ENCODE measurements at regions not wholly inside any gene's neighbourhood (a gene's known extent, or its start where the extent isn't known, plus 50 kb on each side); places are given as distances from the start of the nearest gene placed in this dataset.

DNA sequence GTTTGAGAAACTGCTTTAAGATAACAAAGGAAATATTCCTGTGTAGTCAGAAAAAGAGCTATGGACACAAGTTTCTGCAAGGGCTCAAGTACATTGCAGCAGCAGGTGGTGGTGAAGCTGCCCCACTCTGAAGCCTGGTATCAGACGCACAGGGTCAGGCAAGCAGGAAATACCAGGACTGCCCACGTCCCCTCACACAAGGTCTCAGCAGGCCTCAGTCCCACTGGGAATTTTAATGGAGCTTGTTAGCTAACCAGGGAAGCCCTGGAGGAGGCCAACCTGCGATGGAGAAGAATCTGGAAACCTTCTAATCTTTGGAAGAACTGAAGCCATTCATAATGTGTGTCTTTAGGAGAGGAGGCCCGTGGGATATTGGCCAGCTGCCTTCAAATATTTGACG is 168.3 kb downstream of the UXS1 start:
- no peak overlapping the region for H3K4me3 ChIP-seq (ENCODE audit: low read depth, low read length)
- H3K4me1 ChIP-seq (ENCODE audit: control insufficient read depth, insufficient read depth, low read length) = no peaks in the 10 kb centered on the region
- no peak overlapping the region for H3K27ac ChIP-seq (ENCODE audit: low read depth, low read length)
- H3K9ac ChIP-seq (ENCODE audit: low read depth, low read length) = no peak overlapping the region
- no peaks in the 10 kb centered on the region for H3K9me3 ChIP-seq (ENCODE audit: control insufficient read depth, insufficient read depth, low read length)
- H3K36me3 ChIP-seq (ENCODE audit: control insufficient read depth, insufficient read depth, low read length) = no peaks in the 10 kb centered on the region
- no peaks in the 10 kb centered on the region for H3K27me3 ChIP-seq (ENCODE audit: control insufficient read depth, insufficient read depth, low read length)

DNA sequence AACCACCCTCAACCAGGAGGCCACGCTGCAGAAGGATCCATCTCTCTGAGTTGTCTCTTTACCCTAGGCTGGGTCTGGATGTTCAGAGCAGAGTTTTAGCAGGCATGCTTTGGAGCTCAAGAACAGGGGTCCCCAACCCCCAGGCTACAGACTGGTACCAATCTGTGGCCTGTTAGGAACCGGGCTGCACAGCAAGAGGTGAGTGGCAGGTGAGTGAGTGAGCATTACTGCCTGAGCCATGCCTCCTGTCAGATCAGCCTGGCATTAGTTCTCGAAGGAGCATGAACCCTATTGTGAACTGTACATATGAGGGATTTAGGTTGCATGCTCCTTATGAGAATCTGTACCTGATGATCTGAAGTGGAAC is 172.5 kb downstream of the UXS1 start:
- Histone ChIP-seq H3K9me3 (ENCODE audit: control insufficient read depth, insufficient read depth, low read length) (no peaks in the 10 kb centered on the region), H3K4me3 (ENCODE audit: low read depth, low read length) (no peak overlapping the region), H3K27me3 (ENCODE audit: control insufficient read depth, insufficient read depth, low read length) (no peaks in the 10 kb centered on the region), H3K36me3 (ENCODE audit: control insufficient read depth, insufficient read depth, low read length) (no peaks in the 10 kb centered on the region), H3K27ac (ENCODE audit: low read depth, low read length) (no peak overlapping the region), H3K4me1 (ENCODE audit: control insufficient read depth, insufficient read depth, low read length) (no peaks in the 10 kb centered on the region), H3K9ac (ENCODE audit: low read depth, low read length) (no peak overlapping the region)

GRCh38 chr2:106020821-106021661 is 173.1 kb downstream of the UXS1 start:
- Histone ChIP-seq H3K36me3 (ENCODE audit: control insufficient read depth, insufficient read depth, low read length) (no peaks in the 10 kb centered on the region), H3K4me1 (ENCODE audit: control insufficient read depth, insufficient read depth, low read length) (no peaks in the 10 kb centered on the region), H3K9me3 (ENCODE audit: control insufficient read depth, insufficient read depth, low read length) (no peaks in the 10 kb centered on the region), H3K27me3 (ENCODE audit: control insufficient read depth, insufficient read depth, low read length) (no peaks in the 10 kb centered on the region), H3K27ac (ENCODE audit: low read depth, low read length) (no peak overlapping the region), H3K4me3 (ENCODE audit: low read depth, low read length) (no peak overlapping the region), H3K9ac (ENCODE audit: low read depth, low read length) (no peak overlapping the region)

- H3K9me3 ChIP-seq (ENCODE audit: control insufficient read depth, insufficient read depth, low read length) = no peaks in the 10 kb centered on the region
- H3K36me3 ChIP-seq (ENCODE audit: control insufficient read depth, insufficient read depth, low read length) = no peaks in the 10 kb centered on the region
- no peak overlapping the region for H3K4me3 ChIP-seq (ENCODE audit: low read depth, low read length)
- H3K4me1 ChIP-seq (ENCODE audit: control insufficient read depth, insufficient read depth, low read length) = no peaks in the 10 kb centered on the region
- no peak overlapping the region for H3K9ac ChIP-seq (ENCODE audit: low read depth, low read length)
- H3K27me3 ChIP-seq (ENCODE audit: control insufficient read depth, insufficient read depth, low read length) = no peaks in the 10 kb centered on the region
- no peak overlapping the region for H3K27ac ChIP-seq (ENCODE audit: low read depth, low read length)
These were observed 174.1 kb downstream of the UXS1 start for GRCh38 chr2:106020032-106020431.

GRCh38 chr2:106018141-106018540 is 176.0 kb downstream of the UXS1 start:
- H3K9ac ChIP-seq (ENCODE audit: low read depth, low read length) = no peak overlapping the region
- H3K4me3 ChIP-seq (ENCODE audit: low read depth, low read length) = no peak overlapping the region
- H3K27ac ChIP-seq (ENCODE audit: low read depth, low read length) = no peak overlapping the region
- no peaks in the 10 kb centered on the region for H3K4me1 ChIP-seq (ENCODE audit: control insufficient read depth, insufficient read depth, low read length)
- H3K9me3 ChIP-seq (ENCODE audit: control insufficient read depth, insufficient read depth, low read length) = no peaks in the 10 kb centered on the region
- no peaks in the 10 kb centered on the region for H3K36me3 ChIP-seq (ENCODE audit: control insufficient read depth, insufficient read depth, low read length)
- no peaks in the 10 kb centered on the region for H3K27me3 ChIP-seq (ENCODE audit: control insufficient read depth, insufficient read depth, low read length)

- no peak overlapping the region for H3K4me3 ChIP-seq (ENCODE audit: low read depth, low read length)
These were observed 181.3 kb downstream of the UXS1 start for GRCh38 chr2:106012591-106013347.

GRCh38 chr2:106012001-106012590 is 182.0 kb downstream of the UXS1 start:
- no peak overlapping the region; the same call in 1 of the 2 replicates for H3K4me3 ChIP-seq (ENCODE audit: low read depth, low read length)
- H3K27me3 ChIP-seq (ENCODE audit: control insufficient read depth, insufficient read depth, low read length) = no peaks in the 10 kb centered on the region
- peaks cover 23% of the 10 kb centered on the region for H3K9me3 ChIP-seq (ENCODE audit: control insufficient read depth, insufficient read depth, low read length)
- H3K27ac ChIP-seq (ENCODE audit: low read depth, low read length) = peak overlapping the region; percentile 69
- H3K36me3 ChIP-seq (ENCODE audit: control insufficient read depth, insufficient read depth, low read length) = no peaks in the 10 kb centered on the region
- peaks cover 16% of the 10 kb centered on the region for H3K4me1 ChIP-seq (ENCODE audit: control insufficient read depth, insufficient read depth, low read length)
- H3K9ac ChIP-seq (ENCODE audit: low read depth, low read length) = no peak overlapping the region

More at GRCh38 chr2:106012591-106013347, 181.3 kb downstream of the UXS1 start:
- no peak overlapping the region for H3K27ac ChIP-seq (ENCODE audit: low read depth, low read length)
- no peak overlapping the region for H3K9ac ChIP-seq (ENCODE audit: low read depth, low read length)
- peaks cover 16% of the 10 kb centered on the region for H3K4me1 ChIP-seq (ENCODE audit: control insufficient read depth, insufficient read depth, low read length)
- H3K9me3 ChIP-seq (ENCODE audit: control insufficient read depth, insufficient read depth, low read length) = peaks cover 18% of the 10 kb centered on the region; the same call in 1 of the 2 replicates
- H3K27me3 ChIP-seq (ENCODE audit: control insufficient read depth, insufficient read depth, low read length) = no peaks in the 10 kb centered on the region
- H3K36me3 ChIP-seq (ENCODE audit: control insufficient read depth, insufficient read depth, low read length) = no peaks in the 10 kb centered on the region

GRCh38 chr2:106011380-106011779 is 182.7 kb downstream of the UXS1 start:
- no peak overlapping the region; the same call in 1 of the 2 replicates for H3K4me3 ChIP-seq (ENCODE audit: low read depth, low read length)
- no peaks in the 10 kb centered on the region for H3K27me3 ChIP-seq (ENCODE audit: control insufficient read depth, insufficient read depth, low read length)
- H3K9ac ChIP-seq (ENCODE audit: low read depth, low read length) = no peak overlapping the region
- H3K4me1 ChIP-seq (ENCODE audit: control insufficient read depth, insufficient read depth, low read length) = peaks cover 16% of the 10 kb centered on the region
- H3K27ac ChIP-seq (ENCODE audit: low read depth, low read length) = no peak overlapping the region
- peaks cover 30% of the 10 kb centered on the region for H3K9me3 ChIP-seq (ENCODE audit: control insufficient read depth, insufficient read depth, low read length)
- no peaks in the 10 kb centered on the region for H3K36me3 ChIP-seq (ENCODE audit: control insufficient read depth, insufficient read depth, low read length)

DNA sequence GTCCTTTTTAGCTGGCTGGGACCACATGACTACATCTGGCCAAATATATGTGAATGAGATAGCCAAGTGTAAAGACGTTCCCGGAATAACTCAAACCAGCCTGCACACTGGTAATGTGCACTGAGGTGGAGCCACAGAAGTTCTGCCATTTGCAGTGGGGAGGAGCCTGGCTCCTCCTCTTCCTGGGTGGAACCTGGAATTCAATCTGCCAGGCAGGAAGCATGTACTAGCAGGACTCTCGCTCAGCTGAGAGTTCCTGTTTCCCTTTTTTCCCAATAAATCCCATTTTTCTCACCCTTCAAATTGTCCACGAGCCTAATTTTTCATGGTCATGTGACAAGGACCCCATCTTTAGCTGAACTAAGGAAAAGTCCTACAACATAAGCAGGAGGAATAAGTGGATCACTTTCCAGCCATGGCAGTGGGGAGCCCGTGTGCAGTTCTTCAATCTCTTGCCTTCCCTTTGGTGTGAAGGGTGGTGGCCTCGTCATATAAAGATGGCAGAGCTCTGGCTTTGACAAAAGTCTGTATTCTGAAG is 183.2 kb downstream of the UXS1 start:
- peaks cover 16% of the 10 kb centered on the region for H3K4me1 ChIP-seq (ENCODE audit: control insufficient read depth, insufficient read depth, low read length)
- no peaks in the 10 kb centered on the region for H3K27me3 ChIP-seq (ENCODE audit: control insufficient read depth, insufficient read depth, low read length)
- H3K9me3 ChIP-seq (ENCODE audit: control insufficient read depth, insufficient read depth, low read length) = peaks cover 32% of the 10 kb centered on the region
- no peak overlapping the region for H3K9ac ChIP-seq (ENCODE audit: low read depth, low read length)
- H3K27ac ChIP-seq (ENCODE audit: low read depth, low read length) = no peak overlapping the region
- H3K36me3 ChIP-seq (ENCODE audit: control insufficient read depth, insufficient read depth, low read length) = no peaks in the 10 kb centered on the region
- no peak overlapping the region for H3K4me3 ChIP-seq (ENCODE audit: low read depth, low read length)

- Histone ChIP-seq H3K9me3 (ENCODE audit: control insufficient read depth, insufficient read depth, low read length) (peaks cover 39% of the 10 kb centered on the region), H3K4me3 (ENCODE audit: low read depth, low read length) (no peak overlapping the region)
These were observed 185.0 kb downstream of the UXS1 start for GRCh38 chr2:106009096-106009495.

More at GRCh38 chr2:106009096-106009495, 185.0 kb downstream of the UXS1 start:
- H3K27ac ChIP-seq (ENCODE audit: low read depth, low read length) = no peak overlapping the region
- H3K36me3 ChIP-seq (ENCODE audit: control insufficient read depth, insufficient read depth, low read length) = no peaks in the 10 kb centered on the region
- peaks cover 16% of the 10 kb centered on the region for H3K4me1 ChIP-seq (ENCODE audit: control insufficient read depth, insufficient read depth, low read length)
- no peak overlapping the region for H3K9ac ChIP-seq (ENCODE audit: low read depth, low read length)
- H3K27me3 ChIP-seq (ENCODE audit: control insufficient read depth, insufficient read depth, low read length) = no peaks in the 10 kb centered on the region

All from HUES48 (cell line).